HG02678 (cell line): ENCODE measurements at regions not wholly inside any gene's neighbourhood (a gene's known extent, or its start where the extent isn't known, plus 50 kb on each side); places are given as distances from the start of the nearest gene placed in this dataset.
"Not testable (repeated sequence)": the region's sequence is repeated elsewhere in the genome, so short reads cannot be mapped to it uniquely, and the experiment has no call there.

Experiments used
- ATAC-seq: cut with Tn5 transposase; IDR thresholded peaks from one replicate; pipeline ENCODE4 v1.9.1; 2021; ENCODE audit warnings: mild to moderate bottlenecking, moderate library complexity; ENCODE audit not compliant: unreplicated experiment

- no peak for ATAC-seq
Observed at GRCh38 chr5:56313596-56313995, 80.5 kb upstream of the ANKRD55 start.

- ATAC-seq = no peak
Observed at GRCh38 chr5:56313004-56313531, 79.9 kb upstream of the ANKRD55 start.

- no peak for ATAC-seq
Observed at GRCh38 chr5:56311306-56311905, 78.3 kb upstream of the ANKRD55 start.

DNA sequence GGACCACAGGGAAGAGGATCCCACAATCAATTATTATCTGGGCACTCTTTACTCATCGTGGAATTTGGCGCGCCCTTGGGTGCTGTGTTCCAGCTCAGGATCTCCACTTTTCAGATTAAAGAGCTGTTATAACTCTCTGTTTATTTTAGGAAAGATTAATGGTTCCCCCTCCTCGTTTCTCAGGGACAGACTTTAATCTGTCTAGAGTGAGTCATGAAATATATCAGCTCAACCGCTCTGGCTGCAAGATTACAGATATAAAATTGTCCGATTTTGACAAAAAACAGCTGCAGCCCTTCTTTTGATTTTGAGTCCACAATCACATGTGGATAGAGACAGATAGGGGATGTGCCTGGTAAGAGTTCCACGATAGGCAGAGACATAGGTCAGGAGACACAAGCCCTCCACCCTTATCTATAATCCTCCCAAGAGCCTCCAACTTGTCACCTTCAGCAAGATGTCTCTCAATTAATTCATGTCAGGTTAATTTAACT is 77.6 kb upstream of the ANKRD55 start:
- no peak for ATAC-seq

DNA sequence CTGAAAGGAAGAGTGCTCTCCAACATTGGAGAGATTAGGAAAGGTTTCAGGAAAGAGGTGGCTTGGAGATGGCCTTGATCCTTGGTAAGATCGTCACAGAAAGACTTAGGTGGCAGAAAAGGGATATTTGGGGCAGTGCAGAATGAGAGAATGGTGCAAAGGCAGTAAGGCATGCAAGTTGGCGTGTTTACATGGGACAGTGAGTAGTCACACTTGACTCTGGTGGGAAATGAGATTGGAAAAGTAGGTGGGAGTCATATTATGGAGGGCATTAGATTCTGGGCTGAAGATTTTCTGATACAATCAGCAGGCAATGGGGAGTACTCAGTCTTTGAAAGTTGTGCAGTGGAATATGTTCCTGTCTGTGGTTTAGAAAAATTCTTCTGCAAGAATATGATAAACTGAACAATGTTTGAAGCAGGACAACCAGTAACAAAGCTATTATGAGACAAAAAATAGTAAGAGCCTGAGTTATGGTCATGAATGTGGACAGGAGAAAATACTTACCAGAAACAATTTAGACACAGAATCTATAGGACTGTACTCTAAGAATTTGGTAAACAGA is 76.2 kb upstream of the ANKRD55 start:
- ATAC-seq = no peak

DNA sequence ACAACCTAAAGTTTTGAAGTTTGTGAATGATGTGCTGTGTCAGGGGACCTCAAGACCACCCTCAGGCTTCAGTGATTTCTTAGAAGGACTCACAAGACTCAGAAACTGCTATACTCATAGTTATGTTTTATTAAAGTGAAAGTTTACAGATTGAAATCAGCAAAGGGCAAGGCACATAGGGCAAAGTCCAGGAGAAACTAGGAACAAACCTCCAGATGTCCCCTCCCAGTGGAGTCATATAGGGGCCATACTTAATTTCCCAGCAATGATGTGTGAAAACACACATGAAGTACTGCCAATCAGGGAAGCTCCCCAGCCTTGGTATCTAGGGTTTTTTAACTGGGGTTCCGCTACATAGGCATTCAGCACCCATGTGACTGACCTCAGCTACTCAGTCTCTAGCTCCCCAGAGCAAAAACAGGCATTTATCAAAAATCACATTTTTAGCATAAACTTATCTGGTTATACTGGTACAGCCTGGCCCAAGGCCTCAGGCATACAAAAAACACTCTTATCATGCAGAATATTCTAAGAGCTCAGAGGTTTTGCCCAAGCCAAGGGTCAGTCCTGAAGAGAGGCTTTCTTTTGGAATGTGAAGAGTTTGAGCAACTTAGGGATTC is 74.7 kb upstream of the ANKRD55 start:
- no peak for ATAC-seq

DNA sequence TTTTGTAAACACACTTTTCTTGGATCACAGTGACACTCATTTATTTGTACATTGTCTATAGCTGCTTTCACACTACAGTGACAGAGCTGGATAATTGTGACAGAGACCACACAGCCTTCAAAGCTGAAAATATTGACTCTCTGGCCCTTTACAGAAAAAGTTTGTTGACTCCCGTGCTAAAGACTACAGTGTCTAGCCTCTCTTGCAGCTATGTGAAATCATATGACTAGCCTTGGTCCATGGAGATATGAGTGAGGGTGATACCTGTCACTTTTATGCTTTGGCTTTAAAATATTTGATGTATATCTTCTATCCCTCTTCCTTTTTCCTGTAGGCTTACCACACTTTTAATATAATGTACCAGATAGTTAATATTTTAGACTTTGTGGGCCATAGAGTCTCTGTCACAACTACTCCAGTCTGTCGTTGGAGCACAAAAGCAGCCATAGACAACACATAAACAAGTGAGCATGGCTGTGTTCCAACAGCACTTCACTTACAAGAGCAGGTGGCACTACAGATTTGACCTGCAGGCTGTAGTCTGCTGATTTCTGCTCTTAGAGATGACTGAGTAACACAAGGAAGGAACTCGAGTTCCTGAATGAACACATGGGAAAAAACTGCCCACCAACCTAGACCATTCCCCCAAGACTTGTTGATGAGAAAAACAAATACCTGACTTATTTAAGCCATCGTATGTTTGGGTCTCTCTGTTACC is 73.5 kb upstream of the ANKRD55 start:
- ATAC-seq = no peak

DNA sequence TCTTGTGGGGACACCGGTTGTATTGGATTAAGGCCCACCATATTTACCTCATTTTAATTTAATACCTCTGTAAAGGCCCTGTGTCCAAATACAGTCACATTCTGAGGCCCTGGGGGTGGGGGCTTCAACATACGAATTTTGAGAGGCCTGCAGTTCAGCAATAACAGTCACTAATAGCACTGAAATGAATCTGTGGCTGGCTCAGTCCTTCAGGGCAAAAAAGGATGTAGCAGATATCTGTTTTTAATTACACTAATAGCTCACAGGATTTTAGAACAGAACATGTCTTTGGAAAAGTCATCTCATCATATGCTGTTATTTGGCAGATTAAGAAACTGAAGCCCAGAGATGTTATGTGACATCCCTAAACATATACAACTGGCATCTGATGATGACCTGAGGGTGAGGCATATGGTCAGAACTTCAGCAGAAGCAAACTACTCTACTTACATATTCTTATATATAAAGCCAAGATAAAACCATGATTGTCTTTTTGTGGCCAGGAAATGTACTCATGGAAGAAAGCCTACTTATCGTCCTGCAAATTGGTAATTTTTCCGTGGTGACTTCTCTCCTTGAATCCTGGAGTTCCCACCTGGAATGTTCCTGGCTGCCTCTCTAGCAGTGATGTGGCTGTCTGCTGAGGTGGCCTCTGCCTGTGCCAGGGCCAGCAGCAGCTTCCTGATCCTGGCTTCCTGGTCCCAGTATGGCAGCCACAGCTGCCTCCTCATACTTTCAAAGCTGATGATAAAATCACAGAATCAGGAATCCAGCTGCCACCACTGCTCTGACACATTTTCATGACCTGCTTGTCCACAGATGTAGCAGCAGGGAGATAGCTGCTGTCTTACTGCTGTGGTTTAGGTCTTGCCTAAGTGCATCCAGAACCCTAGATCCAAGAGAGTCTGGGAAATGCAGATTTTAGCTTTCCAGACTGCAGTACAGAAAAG is 72.1 kb upstream of the ANKRD55 start:
- ATAC-seq = no peak

DNA sequence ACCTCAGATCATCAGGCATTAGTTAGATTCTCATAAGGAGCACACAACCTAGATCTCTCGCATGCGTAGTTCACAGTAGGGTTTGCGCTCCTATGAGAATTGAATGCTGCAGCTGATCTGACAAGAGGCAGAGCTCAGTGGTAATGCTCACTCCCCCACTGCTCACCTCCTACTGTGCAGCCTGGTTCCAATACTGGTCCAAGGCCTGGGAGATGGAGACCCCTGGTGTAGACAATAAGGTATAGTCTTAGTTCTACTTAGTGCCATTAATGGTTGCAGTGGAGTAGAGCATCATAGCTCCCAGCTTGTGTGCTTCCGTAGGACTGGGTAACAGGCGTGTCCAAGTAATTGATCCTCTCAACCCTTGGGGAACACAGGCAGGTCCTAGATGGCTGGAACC is 70.4 kb upstream of the ANKRD55 start:
- no peak for ATAC-seq

- no peak for ATAC-seq
Observed at GRCh38 chr5:56302027-56302426, 68.9 kb upstream of the ANKRD55 start.

DNA sequence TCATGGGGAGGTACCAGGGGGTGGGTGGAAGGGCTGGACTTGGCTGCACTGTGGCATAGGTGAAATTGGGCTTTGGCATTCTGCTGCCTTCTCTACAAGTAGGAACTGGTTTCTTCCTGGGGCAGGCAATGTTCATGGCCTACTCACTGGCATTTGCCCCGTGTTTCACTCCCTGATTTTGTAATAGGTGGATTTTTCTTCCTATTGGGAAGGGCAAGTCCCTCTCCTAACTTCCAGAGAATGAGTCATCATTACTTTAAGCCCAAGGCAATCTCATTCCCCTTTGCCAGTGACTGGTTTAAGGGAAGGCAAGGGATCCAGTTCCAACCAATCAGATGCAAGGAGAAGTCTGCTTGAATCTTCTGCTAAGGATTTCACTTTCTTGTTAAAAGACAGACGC is 67.9 kb upstream of the ANKRD55 start:
- ATAC-seq = no peak

- no peak for ATAC-seq
Observed at GRCh38 chr5:56299212-56299611, 66.1 kb upstream of the ANKRD55 start.

DNA sequence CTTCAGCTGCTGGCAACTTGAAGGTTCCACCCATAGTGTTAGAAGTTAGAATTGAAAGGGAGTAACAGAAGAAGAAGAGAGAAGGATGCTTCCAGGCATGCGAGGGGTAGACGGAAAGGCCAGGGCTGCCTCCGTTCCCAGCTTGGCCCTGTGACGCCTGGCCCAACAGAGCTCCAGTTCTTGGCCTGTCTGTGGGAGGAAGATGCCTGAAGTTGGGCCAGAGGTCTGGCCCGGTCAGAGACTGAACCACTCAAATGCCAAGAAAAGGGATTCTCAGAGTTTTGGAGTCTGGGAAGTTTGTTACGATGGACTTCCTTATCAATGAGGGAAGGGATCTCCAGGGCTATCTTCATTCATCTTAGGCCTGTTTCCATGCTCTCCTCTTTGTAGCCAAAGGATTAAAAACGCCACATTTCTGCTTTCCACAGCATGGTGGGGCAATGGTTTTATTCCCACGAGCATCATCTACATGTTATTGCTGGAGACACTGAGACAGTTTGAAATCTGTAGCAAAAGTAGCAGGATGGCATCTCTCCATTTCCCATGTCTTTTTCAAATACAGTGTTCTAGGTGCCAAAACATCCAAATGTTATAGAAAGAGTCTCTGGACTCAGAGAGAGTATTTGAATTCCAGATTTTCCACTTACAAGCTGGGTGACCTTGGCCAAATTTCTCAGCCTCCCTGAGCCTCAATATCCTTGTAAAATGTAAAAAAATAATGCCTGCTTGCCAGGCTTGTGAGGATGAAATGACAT is 65.4 kb upstream of the ANKRD55 start:
- no peak for ATAC-seq

DNA sequence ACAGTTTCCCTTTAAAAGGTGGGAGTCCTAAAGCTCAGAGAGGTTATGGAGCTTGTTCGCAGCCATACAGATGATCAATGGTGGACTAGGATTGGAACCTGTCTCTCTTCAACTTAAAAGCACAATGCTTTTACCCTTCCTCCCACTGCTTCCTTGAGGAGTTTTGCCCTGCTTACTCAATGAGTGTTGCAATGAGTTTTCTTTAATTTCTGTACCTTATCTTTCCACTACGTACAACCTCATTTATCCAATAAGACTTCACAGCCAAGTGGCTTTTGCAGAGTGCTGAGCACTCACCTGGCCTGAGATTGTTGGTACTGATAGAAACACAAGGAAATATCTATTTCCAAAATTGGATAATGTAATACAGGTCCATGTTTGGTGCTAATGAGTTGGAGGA is 64.7 kb upstream of the ANKRD55 start:
- ATAC-seq = no peak

DNA sequence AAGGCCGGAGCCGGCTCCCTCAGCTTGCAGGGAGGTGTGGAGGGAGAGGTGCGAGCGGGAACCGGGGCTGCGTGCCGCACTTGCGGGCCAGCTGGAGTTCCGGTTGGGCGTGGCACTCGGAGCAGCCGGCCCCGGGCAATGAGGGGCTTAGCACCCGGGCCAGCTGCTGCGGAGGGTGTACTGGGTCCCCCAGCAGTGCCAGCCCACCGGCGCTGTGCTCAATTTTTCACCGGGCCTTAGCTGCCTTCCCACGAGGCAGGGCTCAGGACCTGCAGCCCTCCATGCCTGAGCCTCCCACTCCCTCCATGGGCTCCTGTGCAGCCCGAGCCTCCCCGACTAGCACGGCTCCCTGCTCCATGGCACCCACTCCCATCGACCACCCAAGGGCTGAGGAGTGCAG is 62.2 kb upstream of the ANKRD55 start:
- not testable (repeated sequence) for ATAC-seq

- no peak for ATAC-seq
Observed at GRCh38 chr5:56294354-56294753, 61.2 kb upstream of the ANKRD55 start.

- ATAC-seq = not testable (repeated sequence)
Observed at GRCh38 chr5:56292874-56293273, 59.7 kb upstream of the ANKRD55 start.

DNA sequence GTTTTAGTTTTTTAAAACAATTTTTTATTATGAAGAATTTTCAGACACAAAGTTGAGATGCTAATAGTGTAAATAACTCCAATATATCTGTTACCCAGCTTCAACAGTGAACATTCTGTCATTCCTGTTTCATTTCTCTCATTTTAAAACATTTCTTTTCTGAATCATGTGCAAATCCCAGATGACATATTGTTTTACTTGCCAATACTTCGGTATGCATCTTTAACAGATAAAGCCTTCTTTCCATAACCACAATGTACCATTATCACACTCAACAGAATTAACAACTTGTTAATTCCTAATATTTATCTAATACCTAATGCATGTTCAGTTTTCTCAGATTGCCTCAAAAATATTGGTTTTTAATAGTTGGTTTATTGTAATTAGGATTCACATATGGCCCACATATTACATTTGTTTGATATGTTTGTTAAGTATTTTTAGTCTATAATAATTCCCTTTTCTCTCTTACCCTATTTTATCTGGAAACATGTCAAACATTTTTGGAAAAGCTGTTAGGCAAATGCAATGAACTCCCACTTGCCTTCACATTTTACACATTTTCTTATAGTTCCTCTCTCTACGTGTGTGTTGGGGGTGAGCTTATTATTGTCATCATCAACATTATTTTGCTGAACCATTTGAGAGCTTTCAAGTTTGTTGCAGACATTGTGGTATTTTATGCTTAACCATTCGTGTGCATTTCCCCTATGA is 58.7 kb upstream of the ANKRD55 start:
- no peak for ATAC-seq

GRCh38 chr5:56291079-56291643 is 58.0 kb upstream of the ANKRD55 start:
- no peak for ATAC-seq
